ENCODE measurements at regions not wholly inside any gene's neighbourhood (a gene's known extent, or its start where the extent isn't known, plus 50 kb on each side); places are given as distances from the start of the nearest gene placed in this dataset.

GRCh38 chr13:64051278-64051677, 2635.6 kb upstream of the PCDH20 start:
- no peak overlapping the region for H3K4me2 ChIP-seq (ENCODE audit: insufficient read depth, low read length)
- H3K4me3 ChIP-seq (replicated peaks in 1 of 3; ENCODE audit: insufficient read depth in 1 of 3, low read depth in 1 of 3, low read length in 3 of 3), result no peak overlapping the region
- H3K27me3 ChIP-seq (ENCODE audit: control insufficient read depth in 2 of 2, insufficient read depth in 2 of 2, low read length in 2 of 2), result no peaks in the 10 kb centered on the region
- CTCF ChIA-PET, result interaction anchor here (1.0 kb wide), 1 partner anchor 11 kb away, joined by 3 read pairs; no protein-coding TSS in a partner anchor
- no peaks in the 10 kb centered on the region for H3K4me1 ChIP-seq (ENCODE audit: control insufficient read depth, extremely low read depth, insufficient read depth, low read length)
- FAIRE-seq, result no peak
- H3K27ac ChIP-seq (ENCODE audit: insufficient read depth, low read depth, low read length), result no peak overlapping the region
- H2AFZ ChIP-seq (ENCODE audit: low read depth, low read length), result no peak overlapping the region
- intact Hi-C loops (cut with micrococcal nuclease), result no loop called here
- no peaks in the 10 kb centered on the region for H4K20me1 ChIP-seq (replicated peaks; ENCODE audit: control insufficient read depth, extremely low read depth, insufficient read depth, low read length)
- no peak overlapping the region for H3K9ac ChIP-seq (replicated peaks; ENCODE audit: extremely low read depth, insufficient read depth, low read length)
- no peak for DNase-seq (ENCODE audit: low read depth, low spot score)
- H3K9me1 ChIP-seq (replicated peaks; ENCODE audit: control insufficient read depth, extremely low read depth, insufficient read depth, low read length), result no peaks in the 10 kb centered on the region
- no TSS peak for BruUV-seq (replicated peaks)
- POLR2A ChIA-PET, result no interaction called here
- no peaks in the 10 kb centered on the region for H3K79me2 ChIP-seq (ENCODE audit: control insufficient read depth, insufficient read depth, low read length)
- dilution Hi-C loops (cut with MboI; ENCODE audit: extremely low pct_ligation_motif_present, low sequenced_read_pairs), result no loop called here
- no peaks in the 10 kb centered on the region for H3K36me3 ChIP-seq (ENCODE audit: control insufficient read depth in 2 of 2, extremely low read depth in 1 of 2, insufficient read depth in 2 of 2, low read length in 2 of 2)
- TF ChIP-seq POLR2A (IDR thresholded peaks at IDR 0.05; ENCODE audit: low read depth, low read length) (no peak), CTCF (IDR thresholded peaks at IDR 0.05; ENCODE audit: extremely low read depth in 1 of 2, insufficient read depth in 1 of 2, low read depth in 1 of 2, low read length in 2 of 2) (no peak), MYC (IDR thresholded peaks at IDR 0.05; ENCODE audit: low read depth, low read length) (no peak), FOS (IDR thresholded peaks at IDR 0.05; ENCODE audit: borderline replicate concordance, insufficient read depth, low read length) (no peak), JUN (IDR thresholded peaks at IDR 0.05; ENCODE audit: borderline replicate concordance, insufficient read depth, insufficient read length, low read depth) (no peak), GATA2 (IDR thresholded peaks at IDR 0.05; ENCODE audit: insufficient read depth, insufficient read length, low read depth, low read length) (no peak), MAX (IDR thresholded peaks at IDR 0.05; ENCODE audit: insufficient read depth, insufficient read length) (no peak), POLR2AphosphoS5 (IDR thresholded peaks at IDR 0.05; ENCODE audit: insufficient read depth, low read depth, low read length) (no peak)
- H3K9me3 ChIP-seq (replicated peaks; ENCODE audit: control insufficient read depth, insufficient read depth, low read length), result no peaks in the 10 kb centered on the region

Data from endothelial cell of umbilical vein (primary cell).